IMR-90 (cell line): ENCODE measurements at regions not wholly inside any gene's neighbourhood (a gene's known extent, or its start where the extent isn't known, plus 50 kb on each side); places are given as distances from the start of the nearest gene placed in this dataset.

Experiments used
- ATAC-seq: fragments of 200-7000 bp; cut with Tn5 transposase; 2 replicates; pipeline ENCODE4 v1.9.1; 2020; ENCODE audit warnings: low read depth, mild to moderate bottlenecking, moderate library complexity
- BruUV-seq: library from RNA; stranded (reverse); fragments of 400-500 nt; replicated peaks from 2 replicates; lab custom pipeline; 2021; lab: Mats Ljungman, UMichigan
- CTCF ChIA-PET: fragments of 300-600 bp; formaldehyde crosslinking; extraction: SDS; loops from one replicate; lab custom pipeline; 2021; ENCODE audit warnings: antibody characterized with exemption; lab: Yijun Ruan, JAX
- POLR2A ChIA-PET: fragments of 300-600 bp; sonication (Branson Sonifier 250); formaldehyde crosslinking; loops from one replicate; lab custom pipeline; 2022; ENCODE audit warnings: antibody characterized with exemption; ENCODE audit not compliant: unreplicated experiment; lab: Charles Lee
- DNase-seq: peaks from one replicate; pipeline ENCODE4 v3.0.0; 2013
- H2AFZ ChIP-seq: replicated peaks from 2 replicates; pipeline ENCODE3; 2013; ENCODE audit warnings: low read length, mild to moderate bottlenecking; ENCODE audit not compliant: poor library complexity
- H2AK5ac ChIP-seq: 2 replicates; pipeline ENCODE4 v1.6.1; 2013; ENCODE audit warnings: low read depth, low read length, inconsistent platforms
- H2AK9ac ChIP-seq: replicated peaks from 2 replicates; pipeline ENCODE3; 2013; ENCODE audit warnings: mild to moderate bottlenecking, low read depth, low read length, moderate library complexity; ENCODE audit not compliant: poor library complexity
- H2BK120ac ChIP-seq: 2 replicates; pipeline ENCODE4 v1.6.1; 2013; ENCODE audit warnings: low read depth, low read length, inconsistent platforms
- H2BK15ac ChIP-seq: 3 replicates; pipeline ENCODE4 v1.6.1; 2013; ENCODE audit warnings: low read depth, low read length, inconsistent platforms
- H2BK20ac ChIP-seq: 2 replicates; pipeline ENCODE4 v1.6.1; 2013; ENCODE audit warnings: low read depth, mild to moderate bottlenecking, inconsistent platforms, low read length, moderate library complexity
- H2BK5ac ChIP-seq: 2 replicates; pipeline ENCODE4 v1.6.1; 2013; ENCODE audit warnings: mild to moderate bottlenecking, low read depth, low read length, inconsistent platforms; ENCODE audit not compliant: poor library complexity, severe bottlenecking
- H3K14ac ChIP-seq: replicated peaks from 2 replicates; pipeline ENCODE4 v1.6.1; 2013; ENCODE audit warnings: low read depth, low read length, inconsistent platforms
- H3K18ac ChIP-seq: 2 replicates; pipeline ENCODE4 v1.6.1; 2013; ENCODE audit warnings: low read depth, low read length, control low read depth
- H3K23ac ChIP-seq: 2 replicates; pipeline ENCODE4 v1.6.1; 2013; ENCODE audit warnings: low read depth, low read length, inconsistent platforms
- H3K27ac ChIP-seq: 2 replicates; pipeline ENCODE4 v1.5.1; 2013; ENCODE audit warnings: mild to moderate bottlenecking, control low read depth, low read length; ENCODE audit not compliant: insufficient read depth
- H3K27me3 ChIP-seq: 2 replicates; pipeline ENCODE4 v1.6.1; 2013; ENCODE audit warnings: low read length; ENCODE audit not compliant: control insufficient read depth, insufficient read depth
- H3K36me3 ChIP-seq: 2 replicates; pipeline ENCODE4 v1.6.1; 2013; ENCODE audit warnings: low read length, mixed read lengths; ENCODE audit not compliant: control insufficient read depth, insufficient read depth
- H3K4ac ChIP-seq: 2 replicates; pipeline ENCODE4 v1.6.1; 2013; ENCODE audit warnings: low read depth, low read length, inconsistent platforms
- H3K4me1 ChIP-seq: 2 replicates; pipeline ENCODE4 v1.6.1; 2013; ENCODE audit warnings: low read length, mixed read lengths; ENCODE audit not compliant: control insufficient read depth, insufficient read depth
- H3K4me2 ChIP-seq: 2 replicates; pipeline ENCODE4 v1.6.1; 2013; ENCODE audit warnings: low read depth, mild to moderate bottlenecking, control low read depth, low read length, moderate library complexity
- H3K4me3 ChIP-seq: 2 replicates; pipeline ENCODE4 v1.5.1; 2013; ENCODE audit warnings: low read depth, mild to moderate bottlenecking, control low read depth, low read length, moderate library complexity; ENCODE audit not compliant: insufficient read depth
- H3K56ac ChIP-seq: 2 replicates; pipeline ENCODE4 v1.6.1; 2013; ENCODE audit warnings: low read length, inconsistent platforms; ENCODE audit not compliant: insufficient read depth; ENCODE audit errors: extremely low read depth
- H3K79me1 ChIP-seq, 2 experiments: 2 replicates each; pipeline ENCODE4 v1.6.1; 2013; ENCODE audit warnings: low read length in 2 of 2, inconsistent platforms in 1 of 2, low read depth in 1 of 2
- H3K9ac ChIP-seq: 2 replicates; pipeline ENCODE4 v1.6.1; 2013; ENCODE audit warnings: low read depth, low read length, control low read depth
- H3K9me1 ChIP-seq: 2 replicates; pipeline ENCODE4 v1.6.1; 2013; ENCODE audit warnings: low read length, inconsistent platforms; ENCODE audit not compliant: insufficient read depth
- H3K9me3 ChIP-seq: 2 replicates; pipeline ENCODE4 v1.6.1; 2013; ENCODE audit warnings: low read length; ENCODE audit not compliant: control insufficient read depth, insufficient read depth
- H4K20me1 ChIP-seq: 2 replicates; pipeline ENCODE4 v1.6.1; 2013; ENCODE audit warnings: low read length, inconsistent platforms; ENCODE audit not compliant: insufficient read depth
- H4K5ac ChIP-seq: 2 replicates; pipeline ENCODE4 v1.6.1; 2013; ENCODE audit warnings: mild to moderate bottlenecking, low read depth, low read length, control low read depth
- H4K8ac ChIP-seq, 2 experiments: 2 replicates each; pipeline ENCODE4 v1.6.1; 2013; ENCODE audit warnings: low read depth in 2 of 2, low read length in 2 of 2, control low read depth in 1 of 2, inconsistent platforms in 1 of 2
- H4K91ac ChIP-seq: 2 replicates; pipeline ENCODE4 v1.6.1; 2013; ENCODE audit warnings: low read depth, low read length, inconsistent platforms; ENCODE audit not compliant: insufficient read depth
- BHLHE40 ChIP-seq: fragments of 150-350 bp; IDR thresholded peaks from 2 replicates; pipeline ENCODE4 v1.6.1; 2016; ENCODE audit warnings: mild to moderate bottlenecking, low read depth, low read length
- CEBPB ChIP-seq: IDR thresholded peaks from 2 replicates; pipeline ENCODE4 v1.6.1; 2012; ENCODE audit warnings: low read depth, low read length, improper control_type of control experiment
- CHD1 ChIP-seq: IDR thresholded peaks from 2 replicates; pipeline ENCODE4 v1.6.1; 2012; ENCODE audit warnings: low read depth, low read length, improper control_type of control experiment
- FOS ChIP-seq: fragments of 150-350 bp; IDR thresholded peaks from 2 replicates; pipeline ENCODE4 v1.6.1; 2016; ENCODE audit warnings: low read depth, low read length
- MAFK ChIP-seq: IDR thresholded peaks from 2 replicates; pipeline ENCODE4 v1.6.1; 2012; ENCODE audit warnings: low read depth, low read length, improper control_type of control experiment
- MAZ ChIP-seq: IDR thresholded peaks from 2 replicates; pipeline ENCODE4 v1.6.1; 2012; ENCODE audit warnings: low read depth, mild to moderate bottlenecking, low read length, improper control_type of control experiment, moderate library complexity, borderline replicate concordance
- MXI1 ChIP-seq: IDR thresholded peaks from 2 replicates; pipeline ENCODE4 v1.6.1; 2012; ENCODE audit warnings: low read depth, mild to moderate bottlenecking, low read length, moderate library complexity, borderline replicate concordance
- NFE2L2 ChIP-seq: fragments of 150-350 bp; IDR thresholded peaks from 2 replicates; pipeline ENCODE4 v1.6.1; 2016; ENCODE audit warnings: low read depth, mild to moderate bottlenecking, low read length
- POLR2A ChIP-seq: IDR thresholded peaks from 2 replicates; pipeline ENCODE4 v1.6.1; 2012; ENCODE audit warnings: mild to moderate bottlenecking, low read depth, low read length
- RAD21 ChIP-seq: IDR thresholded peaks from 2 replicates; pipeline ENCODE4 v1.6.1; 2012; ENCODE audit warnings: low read length, improper control_type of control experiment
- RCOR1 ChIP-seq: IDR thresholded peaks from 2 replicates; pipeline ENCODE4 v1.6.1; 2012; ENCODE audit warnings: mild to moderate bottlenecking, low read length, improper control_type of control experiment; ENCODE audit not compliant: insufficient replicate concordance
- RFX5 ChIP-seq: IDR thresholded peaks from 2 replicates; pipeline ENCODE4 v1.8.0; 2012; ENCODE audit warnings: low read depth, mild to moderate bottlenecking, low read length, moderate library complexity
- SMC3 ChIP-seq: fragments of 150-350 bp; IDR thresholded peaks from 2 replicates; pipeline ENCODE4 v1.6.1; 2016; ENCODE audit warnings: low read depth, mild to moderate bottlenecking, antibody characterized with exemption, low read length, moderate library complexity
- WGBS, 2 experiments: methylation state at CpG; one replicate each; pipeline versions ENCODE4 v1.1.5 to v1.1.7; 2013; ENCODE audit warnings: missing lambda C conversion rate in 2 of 2; ENCODE audit not compliant: insufficient read length in 1 of 2; ENCODE audit errors: extremely low coverage in 2 of 2; 5-methylcytosine and 5-hydroxymethylcytosine counted together
- dilution Hi-C: fragments of 300-500 bp; cut with HindIII; formaldehyde crosslinking; loops from one replicate; pipeline ENCODE4 v1.14.3; 2018; ENCODE audit warnings: low sequenced_read_pairs; ENCODE audit not compliant: unreplicated experiment
- in situ Hi-C: fragments of 300-500 bp; cut with MboI; formaldehyde crosslinking; loops from 3 replicates; pipeline ENCODE4 v1.14.3; 2019; ENCODE audit warnings: low sequenced_read_pairs, inconsistent platforms, mixed read lengths
- intact Hi-C: fragments of 100-400 bp; cut with micrococcal nuclease; formaldehyde crosslinking; loops from 2 replicates; pipeline ENCODE4 v1.10.0; 2022
- TF ChIP-seq, protein P1 (sequence below): fragments of 150-350 bp; IDR thresholded peaks from 2 replicates; pipeline ENCODE4 v1.6.1; 2017; ENCODE audit warnings: mild to moderate bottlenecking, antibody characterized with exemption, low read length, low read depth
- TF ChIP-seq, protein P2 (sequence below): conservative IDR thresholded peaks from 2 replicates; pipeline ENCODE4 v1.5.1; 2012; ENCODE audit warnings: mild to moderate bottlenecking, low read depth, low read length, improper control_type of control experiment
- TF ChIP-seq, protein P3 (sequence below): fragments of 150-350 bp; IDR thresholded peaks from 2 replicates; pipeline ENCODE4 v1.6.1; 2016; ENCODE audit warnings: low read depth, mild to moderate bottlenecking, low read length, moderate library complexity, borderline replicate concordance

DNA sequence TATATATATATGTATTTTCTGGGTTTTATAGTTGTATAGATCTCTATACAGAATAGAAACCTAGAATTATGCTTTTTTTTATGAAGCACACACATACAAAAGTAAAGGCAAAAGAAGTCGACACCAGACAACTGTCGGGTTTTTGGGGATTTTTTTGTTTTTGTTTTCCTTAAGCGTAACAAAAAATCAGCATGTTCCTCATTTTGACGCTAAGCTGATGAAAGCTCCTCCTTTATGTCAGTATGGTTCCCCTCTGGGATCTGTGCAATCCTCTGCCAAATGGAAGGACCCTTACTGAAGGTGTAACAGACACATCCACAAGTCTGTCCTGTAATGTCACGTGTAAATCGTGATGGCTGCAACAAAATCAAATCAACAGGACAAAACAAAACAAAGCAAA, 226.2 kb downstream of the RHOU start:
- Histone ChIP-seq H4K91ac (peak overlapping the region; percentile 44; the same call in 1 of the 2 replicates), H4K8ac (no peak overlapping the region), H3K4me3 (no peak overlapping the region), H3K9ac (no peak overlapping the region), H2BK20ac (peak overlapping the region; percentile 59), H2BK5ac (no peak overlapping the region), H2BK15ac (peak overlapping the region; percentile 62; the same call in 1 of the 3 replicates), H3K79me1 (no peaks in the 10 kb centered on the region), H3K4me2 (no peak overlapping the region), H3K27ac (no peak overlapping the region), H3K23ac (no peak overlapping the region), H3K14ac (0 out of 2 replicates have a peak overlapping the region, but pooled peaks have one; percentile 10), H4K5ac (no peak overlapping the region), H3K4me1 (peaks cover 16% of the 10 kb centered on the region), H3K18ac (no peak overlapping the region; the same call in 1 of the 2 replicates), H3K9me1 (peaks cover 11% of the 10 kb centered on the region), H3K9me3 (no peaks in the 10 kb centered on the region), H3K27me3 (no peaks in the 10 kb centered on the region), H2AK5ac (no peak overlapping the region; the same call in 1 of the 2 replicates), H3K56ac (no peak overlapping the region), H4K20me1 (no peaks in the 10 kb centered on the region), H3K4ac (no peak overlapping the region), H2BK120ac (no peak overlapping the region; the same call in 1 of the 2 replicates), H2AK9ac (no peak overlapping the region), H3K36me3 (no peaks in the 10 kb centered on the region), H2AFZ (no peak overlapping the region)
- CTCF ChIA-PET, result no interaction called here
- intact Hi-C loops (loop anchor here (5.0 kb wide), 3 partner anchors 224 to 266 kb away; partner anchors contain the start of gene RHOU), dilution Hi-C loops (no loop called here), in situ Hi-C loops (no loop called here)
- ATAC-seq (no peak), DNase-seq (no peak)
- 80% methylated on average over 1 of the region's 6 CpGs; no CpG with 5 or more reads in 1 of the 2 experiments for WGBS, 2 experiments
- TF ChIP-seq, protein P1, sequence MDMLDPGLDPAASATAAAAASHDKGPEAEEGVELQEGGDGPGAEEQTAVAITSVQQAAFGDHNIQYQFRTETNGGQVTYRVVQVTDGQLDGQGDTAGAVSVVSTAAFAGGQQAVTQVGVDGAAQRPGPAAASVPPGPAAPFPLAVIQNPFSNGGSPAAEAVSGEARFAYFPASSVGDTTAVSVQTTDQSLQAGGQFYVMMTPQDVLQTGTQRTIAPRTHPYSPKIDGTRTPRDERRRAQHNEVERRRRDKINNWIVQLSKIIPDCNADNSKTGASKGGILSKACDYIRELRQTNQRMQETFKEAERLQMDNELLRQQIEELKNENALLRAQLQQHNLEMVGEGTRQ, result no peak
- TF ChIP-seq, protein P2, sequence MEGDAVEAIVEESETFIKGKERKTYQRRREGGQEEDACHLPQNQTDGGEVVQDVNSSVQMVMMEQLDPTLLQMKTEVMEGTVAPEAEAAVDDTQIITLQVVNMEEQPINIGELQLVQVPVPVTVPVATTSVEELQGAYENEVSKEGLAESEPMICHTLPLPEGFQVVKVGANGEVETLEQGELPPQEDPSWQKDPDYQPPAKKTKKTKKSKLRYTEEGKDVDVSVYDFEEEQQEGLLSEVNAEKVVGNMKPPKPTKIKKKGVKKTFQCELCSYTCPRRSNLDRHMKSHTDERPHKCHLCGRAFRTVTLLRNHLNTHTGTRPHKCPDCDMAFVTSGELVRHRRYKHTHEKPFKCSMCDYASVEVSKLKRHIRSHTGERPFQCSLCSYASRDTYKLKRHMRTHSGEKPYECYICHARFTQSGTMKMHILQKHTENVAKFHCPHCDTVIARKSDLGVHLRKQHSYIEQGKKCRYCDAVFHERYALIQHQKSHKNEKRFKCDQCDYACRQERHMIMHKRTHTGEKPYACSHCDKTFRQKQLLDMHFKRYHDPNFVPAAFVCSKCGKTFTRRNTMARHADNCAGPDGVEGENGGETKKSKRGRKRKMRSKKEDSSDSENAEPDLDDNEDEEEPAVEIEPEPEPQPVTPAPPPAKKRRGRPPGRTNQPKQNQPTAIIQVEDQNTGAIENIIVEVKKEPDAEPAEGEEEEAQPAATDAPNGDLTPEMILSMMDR, result no peak
- TF ChIP-seq FOS (no peak), NFE2L2 (no peak), RFX5 (no peak), SMC3 (no peak), BHLHE40 (no peak), CEBPB (no peak), MXI1 (no peak), POLR2A (no peak), RCOR1 (no peak), CHD1 (no peak), MAZ (no peak), MAFK (no peak), RAD21 (no peak)
- TF ChIP-seq, protein P3, sequence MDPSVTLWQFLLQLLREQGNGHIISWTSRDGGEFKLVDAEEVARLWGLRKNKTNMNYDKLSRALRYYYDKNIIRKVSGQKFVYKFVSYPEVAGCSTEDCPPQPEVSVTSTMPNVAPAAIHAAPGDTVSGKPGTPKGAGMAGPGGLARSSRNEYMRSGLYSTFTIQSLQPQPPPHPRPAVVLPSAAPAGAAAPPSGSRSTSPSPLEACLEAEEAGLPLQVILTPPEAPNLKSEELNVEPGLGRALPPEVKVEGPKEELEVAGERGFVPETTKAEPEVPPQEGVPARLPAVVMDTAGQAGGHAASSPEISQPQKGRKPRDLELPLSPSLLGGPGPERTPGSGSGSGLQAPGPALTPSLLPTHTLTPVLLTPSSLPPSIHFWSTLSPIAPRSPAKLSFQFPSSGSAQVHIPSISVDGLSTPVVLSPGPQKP, result no peak
- POLR2A ChIA-PET, result no interaction called here
- BruUV-seq, result no TSS peak
